ENCODE measurements at regions not wholly inside any gene's neighbourhood (a gene's known extent, or its start where the extent isn't known, plus 50 kb on each side); places are given as distances from the start of the nearest gene placed in this dataset.

DNA sequence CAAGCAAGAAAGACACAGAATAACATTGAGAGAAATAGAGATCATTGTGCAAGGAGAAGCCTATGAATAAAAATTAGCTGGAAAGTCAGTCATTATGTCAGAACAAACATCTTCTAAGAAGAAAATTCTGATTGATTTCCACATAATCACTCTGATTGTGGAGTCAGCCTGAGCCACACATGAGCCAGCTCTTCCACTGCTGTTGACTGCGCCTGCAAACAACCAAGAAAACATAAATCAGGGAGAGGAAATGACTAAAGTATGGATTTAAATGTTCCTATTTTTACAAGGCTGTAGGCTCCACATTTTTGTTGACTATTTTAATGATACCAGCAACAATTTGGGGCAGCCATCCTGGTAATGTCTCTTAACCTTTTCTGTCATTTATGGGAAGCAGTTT, 962.3 kb downstream of the EFNB2 start:
- no peak for DNase-seq

DNA sequence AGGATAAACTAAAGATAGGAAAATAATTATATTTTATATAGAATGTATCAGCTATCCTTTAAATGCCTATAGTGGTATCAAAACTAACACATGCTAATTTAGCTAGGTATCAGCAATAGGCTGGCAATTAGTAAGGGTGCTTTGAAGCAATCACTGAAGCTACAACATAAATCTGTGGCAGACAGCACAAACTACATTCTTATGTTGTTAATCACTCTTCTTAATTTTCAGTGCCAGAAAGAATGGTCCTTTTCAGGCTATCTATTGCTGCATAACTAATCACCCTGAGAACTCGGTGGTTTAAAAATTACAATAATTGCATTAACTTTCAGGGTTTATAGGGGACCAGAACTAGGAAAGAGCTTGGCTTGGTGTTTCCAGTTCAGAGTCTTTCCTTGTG, 963.1 kb downstream of the EFNB2 start:
- no peak for DNase-seq

GRCh38 chr13:105569816-105570215, 965.6 kb downstream of the EFNB2 start:
- DNase-seq = no peak

GRCh38 chr13:105567951-105568525, 967.4 kb downstream of the EFNB2 start:
- no peak for DNase-seq

GRCh38 chr13:105565136-105565727, 970.2 kb downstream of the EFNB2 start:
- no peak for DNase-seq

- no peak for DNase-seq
Measured at GRCh38 chr13:105552078-105552477, 983.4 kb downstream of the EFNB2 start.

DNA sequence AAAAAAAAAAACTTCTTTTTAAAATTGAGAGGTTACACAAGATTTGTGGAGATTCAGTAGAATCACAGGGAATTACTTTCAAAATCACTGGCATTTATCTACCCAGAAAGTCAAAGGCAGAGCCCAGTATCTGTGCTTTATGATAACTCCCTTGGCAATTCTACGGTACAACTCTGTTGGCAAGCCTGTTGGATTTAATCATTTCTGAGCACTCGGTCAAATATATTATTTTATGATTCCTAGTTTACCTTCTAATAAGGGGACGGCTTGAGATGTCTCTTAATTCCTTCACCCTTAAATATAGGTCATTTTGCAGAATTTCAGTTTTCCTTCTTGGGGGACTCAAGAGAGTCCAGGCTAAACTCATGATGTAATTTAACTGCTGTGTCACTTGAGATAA, 987.6 kb downstream of the EFNB2 start:
- no peak for DNase-seq

DNA sequence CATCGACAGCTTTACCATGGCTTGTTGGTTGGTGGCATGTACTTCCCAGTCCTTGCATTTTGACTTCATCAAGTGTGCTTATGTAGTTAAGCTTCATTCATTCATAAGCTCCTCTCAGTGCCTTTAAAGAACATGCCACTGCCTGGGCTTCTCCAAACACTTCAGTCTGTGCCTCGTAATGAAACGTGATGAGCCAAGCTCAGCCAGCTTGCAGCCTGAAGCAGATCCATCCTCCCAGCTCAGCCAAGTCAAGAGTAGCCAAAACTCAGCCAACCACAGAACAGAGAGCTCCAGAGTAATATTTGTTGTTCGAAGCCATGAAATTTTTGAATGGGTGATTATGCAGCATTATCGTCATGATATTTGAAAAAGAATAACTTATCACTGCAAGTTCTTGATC, 989.7 kb downstream of the EFNB2 start:
- DNase-seq = no peak

- DNase-seq = no peak
Measured at GRCh38 chr13:105543742-105544141, 991.7 kb downstream of the EFNB2 start.

DNA sequence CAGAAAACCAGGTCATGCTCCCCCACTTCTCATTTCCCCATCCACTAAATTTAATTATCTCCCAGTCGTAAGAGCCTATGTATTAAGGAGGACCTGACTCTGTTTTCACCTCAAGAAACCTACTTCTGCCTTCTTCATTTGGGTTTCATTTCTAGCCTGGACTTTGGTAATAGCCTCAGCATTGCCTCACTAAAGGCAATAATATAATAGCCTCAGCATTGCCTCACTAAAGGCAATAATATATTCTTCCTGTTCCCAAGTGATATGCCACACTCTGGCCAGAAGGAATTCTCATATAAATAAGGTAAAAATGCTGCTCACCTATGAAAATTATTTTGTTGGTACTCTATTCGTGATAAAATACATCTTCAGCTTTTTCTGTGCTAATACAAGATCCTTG, 993.9 kb downstream of the EFNB2 start:
- no peak for DNase-seq

DNA sequence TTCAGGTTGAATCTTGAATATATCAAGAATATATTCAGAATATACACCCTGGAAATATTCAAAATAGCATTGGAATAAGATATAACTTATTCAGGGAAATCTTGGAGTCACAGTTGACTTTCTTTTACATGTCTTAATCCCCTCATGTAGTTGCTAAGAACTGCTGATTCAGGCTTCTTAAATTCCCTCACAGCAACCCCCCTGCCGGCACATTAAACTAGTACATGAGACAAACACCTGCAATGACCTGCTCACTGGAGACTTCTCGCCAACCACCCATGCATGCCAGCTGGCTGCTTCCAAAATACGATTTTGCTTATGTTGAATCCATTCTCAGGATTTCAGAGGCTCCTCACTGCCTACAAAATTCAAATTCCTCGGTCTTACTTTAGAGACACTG, 997.1 kb downstream of the EFNB2 start:
- DNase-seq = no peak

GRCh38 chr13:105537113-105537512, 998.3 kb downstream of the EFNB2 start:
- no peak for DNase-seq

GRCh38 chr13:105530468-105530867, 1005.0 kb downstream of the EFNB2 start:
- DNase-seq = no peak

DNA sequence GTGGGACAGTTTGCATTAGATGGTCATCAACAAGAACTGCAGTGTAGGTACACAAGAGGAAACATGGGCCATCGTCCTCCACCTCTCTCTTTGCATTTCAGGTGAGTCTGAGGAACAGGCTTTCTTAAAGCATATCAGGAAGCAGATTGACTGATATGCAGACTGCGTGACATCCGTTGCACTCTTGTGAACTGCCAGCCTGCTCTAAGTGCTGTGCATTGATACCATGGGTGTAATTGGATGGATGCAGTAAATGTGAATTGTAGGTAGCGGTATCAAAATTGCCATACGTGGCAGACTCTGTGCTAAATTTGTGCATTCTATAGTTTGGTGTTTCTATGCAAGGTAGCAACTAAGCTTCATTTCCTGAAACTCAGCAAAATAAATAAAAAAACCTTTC, 1008.3 kb downstream of the EFNB2 start:
- no peak for DNase-seq

- DNase-seq = no peak
Measured at GRCh38 chr13:105519771-105520170, 1015.7 kb downstream of the EFNB2 start.

GRCh38 chr13:105518086-105518485, 1017.4 kb downstream of the EFNB2 start:
- DNase-seq = no peak

- DNase-seq = no peak
Measured at GRCh38 chr13:105514401-105514800, 1021.1 kb downstream of the EFNB2 start.

GRCh38 chr13:105513448-105513847, 1022.0 kb downstream of the EFNB2 start:
- no peak for DNase-seq

GRCh38 chr13:105509981-105510762, 1025.3 kb downstream of the EFNB2 start:
- DNase-seq = no peak

DNA sequence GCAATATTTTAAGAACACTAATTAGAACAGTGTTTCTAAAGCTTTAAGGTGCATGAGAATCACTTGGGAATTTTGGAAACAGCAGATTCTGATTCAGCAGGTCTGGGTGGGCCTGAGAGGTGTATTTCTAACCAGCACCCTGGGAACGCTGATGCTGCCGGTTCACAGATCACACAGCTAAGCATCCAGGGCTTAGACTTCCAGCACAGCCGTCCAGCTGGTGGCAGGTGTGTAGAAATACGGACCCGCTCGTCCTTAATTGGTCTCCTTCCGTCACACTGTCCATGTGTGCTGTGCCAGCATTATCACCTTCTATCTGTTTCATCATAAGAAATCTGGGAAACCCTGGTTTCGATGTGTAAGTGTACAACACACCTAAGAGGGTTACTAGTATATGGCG, 1029.0 kb downstream of the EFNB2 start:
- DNase-seq = no peak

- DNase-seq = no peak
Measured at GRCh38 chr13:105502193-105502592, 1033.3 kb downstream of the EFNB2 start.

DNA sequence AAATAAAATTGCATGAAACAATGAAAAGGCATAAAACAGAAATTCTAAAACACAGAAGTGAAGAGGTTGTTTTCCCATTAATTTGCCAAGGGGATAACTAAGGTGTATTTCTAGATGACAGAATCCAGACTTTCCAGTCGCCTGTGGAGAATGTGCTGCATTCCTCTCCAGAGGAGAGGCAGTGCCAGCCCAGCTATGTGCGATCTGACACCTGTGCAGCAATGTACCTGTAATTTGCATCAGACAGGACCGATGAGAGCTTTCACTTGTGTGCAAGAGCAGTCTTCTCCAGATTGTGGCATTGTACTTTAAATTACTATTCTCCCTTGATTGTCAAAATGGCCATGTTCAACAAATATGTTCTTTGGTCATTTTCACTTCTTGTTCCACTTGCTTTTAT, 1037.9 kb downstream of the EFNB2 start:
- DNase-seq = no peak

GRCh38 chr13:105492216-105492615, 1043.2 kb downstream of the EFNB2 start:
- DNase-seq = no peak

DNA sequence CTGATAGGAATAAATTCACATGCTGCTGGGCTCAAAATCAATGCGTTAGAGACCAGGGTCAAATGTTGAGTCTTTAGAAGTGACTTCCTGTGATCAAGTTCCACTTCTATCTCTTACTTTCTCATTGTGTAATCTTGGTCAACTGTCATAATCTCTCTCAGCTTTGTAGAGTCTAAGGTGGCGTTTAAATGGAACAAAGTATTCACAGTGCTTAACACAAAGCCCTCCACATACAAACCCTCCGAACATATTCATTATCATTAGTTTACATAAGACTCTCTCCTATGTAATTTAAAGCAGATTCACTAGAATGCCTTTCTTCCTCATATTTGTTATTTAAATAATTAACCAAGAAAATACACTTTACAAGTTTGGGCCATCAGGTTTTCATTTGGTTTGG, 1044.1 kb downstream of the EFNB2 start:
- DNase-seq = no peak

DNA sequence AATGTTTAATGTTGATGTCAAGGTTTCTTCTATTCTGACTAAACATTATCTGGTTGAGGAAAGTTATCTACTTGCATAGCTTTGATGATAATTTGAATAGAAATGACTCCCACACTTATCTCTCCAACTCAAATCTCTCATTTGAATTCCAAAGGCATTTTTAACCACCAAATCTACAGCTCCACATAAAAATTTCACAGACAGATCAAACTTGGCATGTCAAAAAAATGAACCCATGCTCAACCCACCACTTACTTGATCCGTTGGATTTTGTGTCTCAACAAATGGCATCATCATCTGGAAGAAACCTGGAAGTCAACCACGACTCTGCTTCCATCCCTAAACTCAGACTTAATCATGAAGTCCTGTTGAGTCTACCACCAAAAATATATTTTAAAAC, 1050.4 kb downstream of the EFNB2 start:
- no peak for DNase-seq

Data from activated naive CD4-positive, alpha-beta T cell treated with anti-CD3 and anti-CD28 coated beads, Interleukin-2, amount 50 U/mL, for 16 hours (primary cell).